ENCODE measurements at regions not wholly inside any gene's neighbourhood (a gene's known extent, or its start where the extent isn't known, plus 50 kb on each side); places are given as distances from the start of the nearest gene placed in this dataset.

DNA sequence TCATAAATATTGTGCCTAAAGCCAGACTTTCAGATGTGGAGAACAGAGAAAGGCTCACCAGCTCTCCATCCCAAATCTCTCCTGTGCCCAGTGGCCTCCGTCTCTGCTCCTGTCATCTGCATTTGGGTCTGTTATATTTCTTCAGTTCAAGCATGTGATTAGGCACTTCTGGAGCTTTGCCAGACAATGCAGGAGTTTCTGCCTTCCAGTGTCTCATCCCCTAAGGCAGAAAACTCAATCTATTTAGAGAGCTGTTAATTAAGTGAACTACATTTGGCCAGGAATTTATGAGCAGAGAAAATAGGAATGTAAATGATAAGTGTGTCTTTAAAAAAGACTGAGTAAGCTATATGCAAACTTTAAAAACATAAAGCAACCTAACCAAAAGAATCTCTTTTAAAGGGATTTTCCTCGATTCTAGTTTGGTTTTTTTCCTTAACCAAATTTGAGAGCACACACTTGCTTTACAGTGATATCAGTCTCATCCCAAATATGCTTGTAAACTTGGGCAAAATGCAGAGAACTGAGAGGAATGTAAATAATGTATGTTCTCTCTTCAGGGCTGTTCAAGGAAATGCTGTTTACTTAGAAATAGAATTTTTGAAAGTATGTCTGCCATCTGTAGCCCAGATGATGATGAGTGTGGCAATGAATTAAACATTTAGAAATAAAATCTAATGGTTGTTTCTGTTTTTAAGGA, 113.9 kb downstream of the ELOVL4 start:
- no CpG with 5 or more reads among the region's 2 CpGs for WGBS (ENCODE audit: insufficient coverage, insufficient read length)
- H3K27me3 ChIP-seq (ENCODE audit: control insufficient read depth, insufficient read depth, low read length): no peaks in the 10 kb centered on the region
- no peak for DNase-seq (ENCODE audit: low read depth, low spot score)
- no peak overlapping the region for H3K4me3 ChIP-seq (ENCODE audit: low read length)
- H3K36me3 ChIP-seq (ENCODE audit: control insufficient read depth, insufficient read depth, low read length): no peaks in the 10 kb centered on the region
- H3K4me1 ChIP-seq (ENCODE audit: control insufficient read depth, insufficient read depth, low read length): no peaks in the 10 kb centered on the region
- H3K9me3 ChIP-seq (ENCODE audit: control insufficient read depth, insufficient read depth, low read length): no peaks in the 10 kb centered on the region
- H3K27ac ChIP-seq (ENCODE audit: low read length): no peak overlapping the region

DNA sequence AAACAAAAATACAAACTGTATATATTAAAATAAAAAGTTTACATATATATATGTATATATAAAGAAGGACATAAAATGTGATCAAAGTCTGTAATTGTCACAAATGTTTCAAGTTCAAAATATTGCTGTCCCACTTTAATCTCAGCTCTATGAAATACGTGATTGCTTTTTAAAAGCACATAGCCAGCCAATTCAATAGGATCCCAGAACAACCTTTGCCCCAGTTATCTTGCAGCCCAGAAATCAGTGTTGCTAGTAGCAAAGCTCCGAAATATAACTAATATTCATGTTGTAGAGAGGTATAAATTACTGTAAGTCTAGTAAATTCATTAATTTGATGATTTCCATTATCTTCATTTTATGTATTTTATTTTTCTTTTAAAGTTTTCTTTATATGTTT, 114.6 kb downstream of the ELOVL4 start:
- WGBS (ENCODE audit: insufficient coverage, insufficient read length): no CpG with 5 or more reads among the region's 2 CpGs
- Histone ChIP-seq H3K9me3 (ENCODE audit: control insufficient read depth, insufficient read depth, low read length) (no peaks in the 10 kb centered on the region), H3K36me3 (ENCODE audit: control insufficient read depth, insufficient read depth, low read length) (no peaks in the 10 kb centered on the region), H3K27me3 (ENCODE audit: control insufficient read depth, insufficient read depth, low read length) (no peaks in the 10 kb centered on the region), H3K4me3 (ENCODE audit: low read length) (no peak overlapping the region), H3K4me1 (ENCODE audit: control insufficient read depth, insufficient read depth, low read length) (no peaks in the 10 kb centered on the region), H3K27ac (ENCODE audit: low read length) (no peak overlapping the region)
- no peak for DNase-seq (ENCODE audit: low read depth, low spot score)

DNA sequence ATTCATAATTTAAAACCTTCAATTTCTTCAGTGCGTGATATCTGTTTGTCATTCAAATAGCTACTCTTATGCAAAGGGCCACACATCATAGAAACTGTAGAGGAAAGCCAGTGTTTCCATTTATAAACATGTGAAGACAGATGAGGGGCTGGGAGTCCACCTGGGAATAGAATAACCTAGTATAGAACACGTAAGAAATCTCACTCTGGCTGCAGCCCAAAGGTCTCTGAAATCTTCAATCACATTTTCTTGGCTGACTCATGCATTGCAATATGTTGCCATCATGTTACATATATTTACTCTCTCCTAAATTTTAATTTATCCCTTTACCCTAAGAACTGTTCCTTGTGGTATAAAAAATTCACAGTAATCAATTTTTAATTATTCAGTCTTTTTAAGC, 123.2 kb downstream of the ELOVL4 start:
- DNase-seq (ENCODE audit: low read depth, low spot score): no peak
- WGBS (ENCODE audit: insufficient coverage, insufficient read length): no CpG with 5 or more reads among the region's 2 CpGs
- Histone ChIP-seq H3K4me3 (ENCODE audit: low read length) (no peak overlapping the region), H3K4me1 (ENCODE audit: control insufficient read depth, insufficient read depth, low read length) (no peaks in the 10 kb centered on the region), H3K36me3 (ENCODE audit: control insufficient read depth, insufficient read depth, low read length) (no peaks in the 10 kb centered on the region), H3K9me3 (ENCODE audit: control insufficient read depth, insufficient read depth, low read length) (no peaks in the 10 kb centered on the region), H3K27ac (ENCODE audit: low read length) (no peak overlapping the region), H3K27me3 (ENCODE audit: control insufficient read depth, insufficient read depth, low read length) (no peaks in the 10 kb centered on the region)

DNA sequence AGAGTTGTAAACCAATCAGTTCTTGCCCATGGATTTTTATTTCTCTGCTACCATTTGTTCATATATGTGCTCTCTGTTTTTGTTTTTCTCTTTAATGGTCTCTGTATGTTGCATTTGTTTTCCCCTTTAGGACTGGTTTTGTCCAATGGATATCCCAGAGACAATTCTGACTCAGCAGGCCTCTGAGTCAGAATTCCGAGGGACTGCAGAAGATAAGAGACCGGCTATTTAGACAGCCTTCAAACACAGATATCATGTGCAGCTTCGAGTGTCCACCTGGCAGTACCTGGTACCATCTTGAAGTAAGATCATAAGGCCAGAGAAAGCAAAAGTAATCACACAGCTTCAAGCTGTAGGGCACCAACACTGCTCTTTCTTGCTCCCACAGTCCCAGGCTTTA, 125.5 kb downstream of the ELOVL4 start:
- Histone ChIP-seq H3K9me3 (ENCODE audit: control insufficient read depth, insufficient read depth, low read length) (no peaks in the 10 kb centered on the region), H3K27me3 (ENCODE audit: control insufficient read depth, insufficient read depth, low read length) (no peaks in the 10 kb centered on the region), H3K36me3 (ENCODE audit: control insufficient read depth, insufficient read depth, low read length) (no peaks in the 10 kb centered on the region), H3K4me1 (ENCODE audit: control insufficient read depth, insufficient read depth, low read length) (no peaks in the 10 kb centered on the region), H3K4me3 (ENCODE audit: low read length) (no peak overlapping the region), H3K27ac (ENCODE audit: low read length) (no peak overlapping the region)
- DNase-seq (ENCODE audit: low read depth, low spot score): no peak
- WGBS (ENCODE audit: insufficient coverage, insufficient read length): no CpG with 5 or more reads among the region's 3 CpGs

DNA sequence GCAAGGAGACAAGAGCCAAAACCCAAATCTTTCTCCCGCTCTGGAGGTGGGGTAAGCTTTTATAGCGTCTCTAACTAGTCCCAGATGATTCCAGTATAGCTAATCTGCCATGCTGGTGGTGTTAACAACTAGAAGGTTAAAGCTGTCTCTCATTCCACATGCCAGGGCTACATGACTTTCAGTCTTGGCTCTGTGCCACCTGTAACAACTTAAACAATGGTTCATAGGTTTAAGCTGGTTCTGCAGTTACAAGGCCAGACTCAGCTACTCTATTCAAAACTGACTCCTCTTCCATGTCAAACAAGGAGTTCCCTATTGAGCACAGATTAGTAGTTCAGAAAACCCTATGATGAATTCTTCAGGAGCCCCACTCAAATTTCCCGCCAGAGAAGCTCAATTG, 128.9 kb downstream of the ELOVL4 start:
- Histone ChIP-seq H3K4me1 (ENCODE audit: control insufficient read depth, insufficient read depth, low read length) (no peaks in the 10 kb centered on the region), H3K27ac (ENCODE audit: low read length) (no peak overlapping the region), H3K36me3 (ENCODE audit: control insufficient read depth, insufficient read depth, low read length) (no peaks in the 10 kb centered on the region), H3K4me3 (ENCODE audit: low read length) (no peak overlapping the region), H3K27me3 (ENCODE audit: control insufficient read depth, insufficient read depth, low read length) (no peaks in the 10 kb centered on the region), H3K9me3 (ENCODE audit: control insufficient read depth, insufficient read depth, low read length) (no peaks in the 10 kb centered on the region)
- no peak for DNase-seq (ENCODE audit: low read depth, low spot score)
- WGBS (ENCODE audit: insufficient coverage, insufficient read length): no CpG with 5 or more reads among the region's 3 CpGs

DNA sequence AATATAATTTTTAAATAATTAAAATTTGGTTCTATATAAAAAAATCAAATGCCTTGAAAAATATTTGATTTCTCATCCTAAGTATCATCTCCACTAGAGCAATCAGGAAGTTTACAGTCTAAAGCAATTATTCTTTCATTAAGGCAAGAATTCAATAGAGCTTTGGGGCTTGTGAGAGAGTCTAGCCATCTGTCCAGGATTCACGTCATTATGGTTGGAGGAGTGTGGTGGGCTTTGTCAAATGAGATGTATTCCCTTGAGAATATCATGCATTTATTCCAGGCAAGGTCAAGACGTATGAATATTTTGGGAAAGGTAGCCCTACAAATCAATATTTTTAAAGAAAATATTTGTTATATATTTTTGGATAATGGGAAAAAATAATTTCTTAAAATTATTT, 132.4 kb downstream of the ELOVL4 start:
- no peak for DNase-seq (ENCODE audit: low read depth, low spot score)
- no peaks in the 10 kb centered on the region for H3K27me3 ChIP-seq (ENCODE audit: control insufficient read depth, insufficient read depth, low read length)
- WGBS (ENCODE audit: insufficient coverage, insufficient read length): no CpG with 5 or more reads among the region's 2 CpGs
- no peaks in the 10 kb centered on the region for H3K9me3 ChIP-seq (ENCODE audit: control insufficient read depth, insufficient read depth, low read length)
- H3K27ac ChIP-seq (ENCODE audit: low read length): no peak overlapping the region
- H3K36me3 ChIP-seq (ENCODE audit: control insufficient read depth, insufficient read depth, low read length): no peaks in the 10 kb centered on the region
- H3K4me1 ChIP-seq (ENCODE audit: control insufficient read depth, insufficient read depth, low read length): peaks cover 3% of the 10 kb centered on the region; the same call in 1 of the 2 replicates
- H3K4me3 ChIP-seq (ENCODE audit: low read length): no peak overlapping the region

DNA sequence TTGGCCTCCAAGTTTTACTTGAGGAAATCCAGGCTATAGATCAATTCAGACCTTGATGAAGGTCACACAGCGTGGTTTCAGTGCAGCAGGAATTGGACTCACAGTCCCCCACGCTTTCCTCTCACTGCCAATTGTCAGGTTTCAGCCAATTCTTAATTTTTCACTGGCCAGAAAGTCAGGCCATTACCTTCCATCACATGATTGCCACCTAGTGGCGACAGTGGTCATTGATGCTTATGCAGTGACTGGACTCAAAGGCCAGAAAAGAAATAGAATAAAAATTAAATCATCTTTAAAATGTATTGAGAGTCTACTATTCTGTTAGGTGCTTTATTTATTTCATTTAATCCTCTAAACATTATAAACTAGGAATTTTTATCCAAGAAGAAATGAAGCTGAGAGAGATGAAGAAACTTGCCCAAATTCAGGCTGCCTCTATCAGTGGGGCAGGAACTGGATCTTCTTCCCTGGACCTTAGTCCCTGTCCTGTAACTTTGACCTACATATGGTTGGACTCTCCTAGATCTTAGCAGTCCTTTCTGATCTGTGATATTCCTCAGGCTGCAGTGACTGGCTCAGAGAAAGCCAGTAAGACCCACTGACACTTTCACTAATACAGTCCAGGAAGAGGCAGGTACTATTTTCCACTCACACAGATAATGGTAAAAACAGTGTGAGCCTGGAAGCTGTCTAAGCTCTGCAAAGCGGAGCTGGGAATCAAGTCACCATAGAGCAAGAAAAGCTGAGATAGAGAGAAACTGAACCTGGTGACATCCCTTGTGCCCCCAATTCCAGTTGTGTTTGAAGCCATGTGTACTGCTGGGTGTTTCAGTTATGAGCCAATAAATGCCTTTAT, 133.3 kb downstream of the ELOVL4 start:
- H3K27me3 ChIP-seq (ENCODE audit: control insufficient read depth, insufficient read depth, low read length): no peaks in the 10 kb centered on the region
- peaks cover 3% of the 10 kb centered on the region; the same call in 1 of the 2 replicates for H3K4me1 ChIP-seq (ENCODE audit: control insufficient read depth, insufficient read depth, low read length)
- DNase-seq (ENCODE audit: low read depth, low spot score): peak; percentile 43
- no peak overlapping the region for H3K27ac ChIP-seq (ENCODE audit: low read length)
- no peaks in the 10 kb centered on the region for H3K9me3 ChIP-seq (ENCODE audit: control insufficient read depth, insufficient read depth, low read length)
- WGBS (ENCODE audit: insufficient coverage, insufficient read length): no CpG with 5 or more reads among the region's 4 CpGs
- no peak overlapping the region for H3K4me3 ChIP-seq (ENCODE audit: low read length)
- H3K36me3 ChIP-seq (ENCODE audit: control insufficient read depth, insufficient read depth, low read length): no peaks in the 10 kb centered on the region

DNA sequence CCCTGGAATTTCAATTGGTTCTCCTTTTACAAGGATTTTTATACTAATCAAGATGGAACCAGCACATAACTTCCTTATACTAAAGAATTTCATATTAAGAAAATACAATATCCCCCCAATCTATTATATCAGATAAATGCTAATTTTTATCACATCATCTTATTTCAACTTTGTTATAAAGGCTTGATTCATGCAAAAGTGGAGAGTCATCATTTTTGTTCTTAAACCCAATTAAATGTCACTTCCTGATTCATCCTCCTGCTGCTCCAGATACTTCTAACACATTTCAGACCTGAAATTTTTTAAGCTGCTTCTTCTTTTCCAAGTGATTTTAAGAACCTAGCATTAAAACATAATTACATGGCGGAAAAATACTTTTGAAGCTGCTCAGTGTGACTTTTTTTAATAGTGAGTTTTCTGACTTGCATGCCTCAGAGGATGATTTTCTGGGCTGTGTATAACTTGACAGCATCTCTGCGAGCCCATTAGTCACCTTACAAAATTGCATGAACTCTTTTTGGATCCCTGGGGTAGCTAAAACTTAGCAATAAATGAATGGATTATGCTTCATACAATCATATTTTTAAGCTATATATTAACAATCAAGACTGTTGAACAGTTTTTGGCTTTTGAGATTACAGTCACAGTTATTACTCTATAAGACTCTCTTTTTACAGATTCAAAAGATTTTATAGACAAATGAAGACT, 134.1 kb downstream of the ELOVL4 start:
- no peak for DNase-seq (ENCODE audit: low read depth, low spot score)
- no peaks in the 10 kb centered on the region for H3K27me3 ChIP-seq (ENCODE audit: control insufficient read depth, insufficient read depth, low read length)
- H3K4me1 ChIP-seq (ENCODE audit: control insufficient read depth, insufficient read depth, low read length): peaks cover 3% of the 10 kb centered on the region; the same call in 1 of the 2 replicates
- no CpG with 5 or more reads among the region's 2 CpGs for WGBS (ENCODE audit: insufficient coverage, insufficient read length)
- H3K4me3 ChIP-seq (ENCODE audit: low read length): no peak overlapping the region
- no peaks in the 10 kb centered on the region for H3K36me3 ChIP-seq (ENCODE audit: control insufficient read depth, insufficient read depth, low read length)
- H3K9me3 ChIP-seq (ENCODE audit: control insufficient read depth, insufficient read depth, low read length): no peaks in the 10 kb centered on the region
- no peak overlapping the region for H3K27ac ChIP-seq (ENCODE audit: low read length)

DNA sequence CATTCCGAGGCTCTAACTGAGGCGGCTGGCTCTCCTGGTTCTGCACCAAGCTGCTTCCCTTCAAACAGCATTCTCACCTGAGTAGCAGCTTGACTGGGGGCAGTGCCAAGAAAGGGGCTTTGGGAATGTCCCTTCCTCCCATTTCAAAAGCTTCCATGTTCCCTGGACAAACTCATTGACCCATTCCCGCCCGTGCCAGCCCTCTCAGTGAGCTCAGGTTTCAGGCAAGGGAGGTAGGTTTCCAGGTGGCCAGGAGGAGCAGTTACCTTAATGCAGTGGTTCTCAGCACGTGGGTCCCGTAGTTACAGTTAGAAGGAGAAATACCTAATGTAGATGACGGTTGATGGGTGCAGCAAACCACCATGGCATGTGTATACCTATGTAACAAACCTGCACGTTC, 135.2 kb downstream of the ELOVL4 start:
- Histone ChIP-seq H3K4me1 (ENCODE audit: control insufficient read depth, insufficient read depth, low read length) (peaks cover 3% of the 10 kb centered on the region; the same call in 1 of the 2 replicates), H3K4me3 (ENCODE audit: low read length) (no peak overlapping the region), H3K9me3 (ENCODE audit: control insufficient read depth, insufficient read depth, low read length) (no peaks in the 10 kb centered on the region), H3K27ac (ENCODE audit: low read length) (no peak overlapping the region), H3K27me3 (ENCODE audit: control insufficient read depth, insufficient read depth, low read length) (no peaks in the 10 kb centered on the region), H3K36me3 (ENCODE audit: control insufficient read depth, insufficient read depth, low read length) (no peaks in the 10 kb centered on the region)
- no peak for DNase-seq (ENCODE audit: low read depth, low spot score)
- no CpG with 5 or more reads among the region's 8 CpGs for WGBS (ENCODE audit: insufficient coverage, insufficient read length)

DNA sequence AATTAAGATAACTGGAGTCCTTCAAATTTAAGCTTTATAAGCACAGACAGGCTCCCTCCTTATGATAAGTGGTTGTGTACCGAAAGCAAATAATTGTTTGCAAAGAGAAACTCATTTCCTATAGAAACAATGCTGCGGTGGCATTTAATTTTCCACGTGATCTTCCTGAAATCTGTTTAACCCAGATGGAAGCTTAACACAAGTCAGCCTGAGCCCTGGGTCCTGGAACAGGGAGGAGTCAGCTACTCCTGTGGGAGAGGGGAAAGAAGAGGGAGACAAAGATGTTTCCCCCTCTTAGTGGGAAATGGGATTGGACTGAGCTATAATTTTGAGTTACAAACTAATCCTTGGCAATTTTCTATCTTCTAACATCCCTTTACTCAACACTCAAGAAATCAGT, 136.5 kb downstream of the ELOVL4 start:
- H3K4me3 ChIP-seq (ENCODE audit: low read length): no peak overlapping the region
- H3K9me3 ChIP-seq (ENCODE audit: control insufficient read depth, insufficient read depth, low read length): no peaks in the 10 kb centered on the region
- H3K27me3 ChIP-seq (ENCODE audit: control insufficient read depth, insufficient read depth, low read length): no peaks in the 10 kb centered on the region
- no peak overlapping the region for H3K27ac ChIP-seq (ENCODE audit: low read length)
- DNase-seq (ENCODE audit: low read depth, low spot score): no peak
- WGBS (ENCODE audit: insufficient coverage, insufficient read length): no CpG with 5 or more reads among the region's 3 CpGs
- H3K36me3 ChIP-seq (ENCODE audit: control insufficient read depth, insufficient read depth, low read length): no peaks in the 10 kb centered on the region
- H3K4me1 ChIP-seq (ENCODE audit: control insufficient read depth, insufficient read depth, low read length): peaks cover 3% of the 10 kb centered on the region; the same call in 1 of the 2 replicates
